Neural cell (in vitro differentiated cells): ENCODE measurements at regions not wholly inside any gene's neighbourhood (a gene's known extent, or its start where the extent isn't known, plus 50 kb on each side); places are given as distances from the start of the nearest gene placed in this dataset.
"Not testable (repeated sequence)": the region's sequence is repeated elsewhere in the genome, so short reads cannot be mapped to it uniquely, and the experiment has no call there.

ENCODE experiments used
- H2AFZ ChIP-seq: fragments of 200-600, 300-800 bp; sonication (generic), shearing (Covaris generic); 2 replicates; pipeline ENCODE4 v1.6.0; 2014; ENCODE audit warnings: low read depth, mild to moderate bottlenecking, antibody characterized with exemption, low read length, moderate library complexity
- H3F3A ChIP-seq: fragments of 200-600 bp; shearing (Covaris generic); 2 replicates; pipeline ENCODE4 v1.6.1; 2016; ENCODE audit warnings: mild to moderate bottlenecking, moderate library complexity, mixed read lengths, antibody characterized with exemption, low read length; ENCODE audit not compliant: insufficient read depth, poor library complexity, severe bottlenecking
- H3K27ac ChIP-seq: fragments of 200-600, 300-800 bp; sonication (generic), shearing (Covaris generic); 2 replicates; pipeline ENCODE4 v1.5.1; 2014; ENCODE audit warnings: mild to moderate bottlenecking, low read length, moderate library complexity
- H3K27me3 ChIP-seq: fragments of 300-800, 200-600 bp; sonication (generic), shearing (Covaris generic); 2 replicates; pipeline ENCODE4 v1.6.0; 2014; ENCODE audit warnings: mild to moderate bottlenecking, low read depth, low read length, moderate library complexity; ENCODE audit not compliant: insufficient read depth
- H3K36me3 ChIP-seq: fragments of 300-800, 200-600 bp; sonication (generic), shearing (Covaris generic); 2 replicates; pipeline ENCODE4 v1.5.1; 2014; ENCODE audit warnings: mild to moderate bottlenecking, antibody characterized with exemption, low read length, moderate library complexity; ENCODE audit not compliant: insufficient read depth
- H3K4me2 ChIP-seq: fragments of 300-800, 200-600 bp; sonication (generic), shearing (Covaris generic); 2 replicates; pipeline ENCODE4 v1.6.0; 2014; ENCODE audit warnings: mild to moderate bottlenecking, low read length
- H3K4me3 ChIP-seq: fragments of 300-800, 200-600 bp; sonication (generic), shearing (Covaris generic); 2 replicates; pipeline ENCODE4 v1.5.1; 2014; ENCODE audit warnings: mild to moderate bottlenecking, low read length, moderate library complexity
- H3K79me2 ChIP-seq: fragments of 200-600 bp; shearing (Covaris generic); replicated peaks from 2 replicates; pipeline ENCODE4 v1.6.0; 2014; ENCODE audit warnings: mild to moderate bottlenecking, low read length, moderate library complexity; ENCODE audit not compliant: insufficient read depth
- H3K9ac ChIP-seq: fragments of 300-800, 200-600 bp; sonication (generic), shearing (Covaris generic); 2 replicates; pipeline ENCODE4 v1.6.1; 2016; ENCODE audit warnings: mild to moderate bottlenecking, low read length, mixed read lengths
- H3K9me2 ChIP-seq: fragments of 200-600 bp; shearing (Covaris generic); 2 replicates; pipeline ENCODE4 v1.6.1; 2016; ENCODE audit warnings: mild to moderate bottlenecking, low read length, mixed read lengths; ENCODE audit not compliant: insufficient read depth
- H3K9me3 ChIP-seq: fragments of 200-600, 300-800 bp; sonication (generic), shearing (Covaris generic); 2 replicates; pipeline ENCODE4 v1.6.1; 2016; ENCODE audit warnings: mild to moderate bottlenecking, mixed run types, low read length, moderate library complexity, mixed read lengths
- H4K20me1 ChIP-seq: fragments of 200-600 bp; shearing (Covaris generic); 2 replicates; pipeline ENCODE4 v1.6.1; 2016; ENCODE audit warnings: mild to moderate bottlenecking, mixed run types; ENCODE audit not compliant: insufficient read depth

- H3K9me2 ChIP-seq, H4K20me1 ChIP-seq, H3K27me3 ChIP-seq, H3K27ac ChIP-seq, H3K36me3 ChIP-seq, H3K4me2 ChIP-seq, H3K9me3 ChIP-seq, H3F3A ChIP-seq, H3K4me3 ChIP-seq, H3K79me2 ChIP-seq, H3K9ac ChIP-seq, H2AFZ ChIP-seq: not testable (repeated sequence)
Observed at GRCh38 chr3:75453839-75454238, 210.3 kb upstream of the FRG2C start.

GRCh38 chr3:75474530-75474929 is 189.6 kb upstream of the FRG2C start:
- not testable (repeated sequence) for H3K36me3 ChIP-seq, H3K27me3 ChIP-seq, H3K27ac ChIP-seq, H3F3A ChIP-seq, H3K79me2 ChIP-seq, H3K9me3 ChIP-seq, H3K4me2 ChIP-seq, H3K9me2 ChIP-seq, H4K20me1 ChIP-seq, H2AFZ ChIP-seq, H3K4me3 ChIP-seq, H3K9ac ChIP-seq

- not testable (repeated sequence) for H3K9me2 ChIP-seq, H3K9me3 ChIP-seq, H2AFZ ChIP-seq, H3K36me3 ChIP-seq, H3K79me2 ChIP-seq, H3K4me3 ChIP-seq, H4K20me1 ChIP-seq, H3K27ac ChIP-seq, H3K9ac ChIP-seq, H3K4me2 ChIP-seq, H3K27me3 ChIP-seq, H3F3A ChIP-seq
Observed at GRCh38 chr3:75496600-75496999, 167.5 kb upstream of the FRG2C start.

GRCh38 chr3:75500357-75500756 is 163.8 kb upstream of the FRG2C start:
- H3K4me2 ChIP-seq, H3K27ac ChIP-seq, H3K27me3 ChIP-seq, H3K4me3 ChIP-seq, H2AFZ ChIP-seq, H3K9ac ChIP-seq, H3K9me3 ChIP-seq, H4K20me1 ChIP-seq, H3K36me3 ChIP-seq, H3K79me2 ChIP-seq, H3F3A ChIP-seq, H3K9me2 ChIP-seq: not testable (repeated sequence)

- H2AFZ ChIP-seq, H3K4me3 ChIP-seq, H3K4me2 ChIP-seq, H3K27ac ChIP-seq, H3K36me3 ChIP-seq, H3K27me3 ChIP-seq, H3K79me2 ChIP-seq, H3K9me3 ChIP-seq, H3F3A ChIP-seq, H3K9me2 ChIP-seq, H3K9ac ChIP-seq, H4K20me1 ChIP-seq: not testable (repeated sequence)
Observed at GRCh38 chr3:75502171-75502570, 162.0 kb upstream of the FRG2C start.
